HepG2 (cell line): ENCODE measurements at regions not wholly inside any gene's neighbourhood (a gene's known extent, or its start where the extent isn't known, plus 50 kb on each side); places are given as distances from the start of the nearest gene placed in this dataset.

Experiments
- ATAC-seq: fragments of 200-7000 bp; cut with Tn5 transposase; 3 replicates; pipeline ENCODE4 v1.9.1; 2020; ENCODE audit warnings: mild to moderate bottlenecking, moderate library complexity
- BruUV-seq: library from RNA; stranded (reverse); fragments of 400-500 nt; replicated peaks from 2 replicates; lab custom pipeline; 2021; lab: Mats Ljungman, UMichigan
- CTCF ChIA-PET: fragments of 300-600 bp; formaldehyde crosslinking; extraction: SDS; loops from one replicate; lab custom pipeline; 2021; ENCODE audit warnings: low total read pairs, inconsistent platforms, low intra/inter-chr PET ratio; lab: Yijun Ruan, JAX
- POLR2A ChIA-PET: fragments of 350-600 bp; sonication (Branson Sonifier 250); formaldehyde crosslinking; loops from one replicate; lab custom pipeline; 2020; ENCODE audit warnings: antibody characterized with exemption, inconsistent platforms; lab: Yijun Ruan, JAX
- DNase-seq: peaks from one replicate; pipeline ENCODE4 v3.0.0-alpha.2; 2015; ENCODE audit warnings: low spot score
- FAIRE-seq: peaks from 3 replicates; lab custom pipeline; 2011; peaks lifted over from hg19 to GRCh38; lab: Jason Lieb, UNC
- H2AFZ ChIP-seq: one replicate; pipeline ENCODE4 v1.6.1; 2011; ENCODE audit warnings: low read length, inconsistent platforms
- H3K27ac ChIP-seq: fragments of 300-600 bp; 3 replicates; pipeline ENCODE4 v1.8.0; 2011; ENCODE audit warnings: mixed run types, mild to moderate bottlenecking, mixed read lengths, low read length, inconsistent platforms; ENCODE audit not compliant: insufficient read depth; ENCODE audit errors: extremely low read length
- H3K27me3 ChIP-seq, 2 experiments: fragments of 200-600 bp in 1 of 2; 2 replicates in 1 of 2; 3 replicates in 1 of 2; pipeline versions ENCODE4 v1.6.0 to v1.8.0; 2011; ENCODE audit warnings: low read length in 2 of 2, mild to moderate bottlenecking in 2 of 2, moderate library complexity in 2 of 2, inconsistent platforms in 1 of 2; ENCODE audit not compliant: insufficient read depth in 2 of 2, control insufficient read depth in 1 of 2
- H3K36me3 ChIP-seq, 2 experiments: fragments of 200-600 bp in 1 of 2; replicated peaks in 1 of 2; 2 replicates in 1 of 2; 3 replicates in 1 of 2; pipeline versions ENCODE4 v1.5.1 to v1.8.0; 2011; ENCODE audit warnings: low read length in 2 of 2, inconsistent platforms in 1 of 2; ENCODE audit not compliant: insufficient read depth in 2 of 2, control insufficient read depth in 1 of 2
- H3K4me1 ChIP-seq: 2 replicates; pipeline ENCODE4 v1.5.1; 2012; ENCODE audit warnings: low read length, inconsistent platforms; ENCODE audit not compliant: insufficient read depth
- H3K4me2 ChIP-seq: 2 replicates; pipeline ENCODE4 v1.6.0; 2011; ENCODE audit warnings: low read depth, low read length, inconsistent platforms
- H3K4me3 ChIP-seq, 3 experiments: fragments of 200-600 bp in 1 of 3; sonication (generic), shearing (Covaris generic) in 1 of 3; replicated peaks in 1 of 3; 2 replicates each; pipeline ENCODE4 v1.5.1; 2011 to 2016; ENCODE audit warnings: low read length in 3 of 3, inconsistent platforms in 2 of 3, low read depth in 2 of 3, mild to moderate bottlenecking in 2 of 3, control low read depth in 1 of 3, mixed read lengths in 1 of 3; ENCODE audit not compliant: insufficient read depth in 1 of 3
- H3K79me2 ChIP-seq: one replicate; pipeline ENCODE4 v1.6.1; 2011; ENCODE audit warnings: low read length, inconsistent platforms; ENCODE audit not compliant: insufficient read depth
- H3K9ac ChIP-seq: 2 replicates; pipeline ENCODE4 v1.6.0; 2011; ENCODE audit warnings: mild to moderate bottlenecking, low read depth, low read length, inconsistent platforms; ENCODE audit not compliant: insufficient read depth
- H3K9me3 ChIP-seq: 2 replicates; pipeline ENCODE4 v1.5.1; 2012; ENCODE audit warnings: mild to moderate bottlenecking, low read length
- H4K20me1 ChIP-seq: 2 replicates; pipeline ENCODE4 v1.6.0; 2011; ENCODE audit warnings: inconsistent platforms, mild to moderate bottlenecking, low read length, moderate library complexity; ENCODE audit not compliant: insufficient read depth
- CAMTA2 ChIP-seq: sonication (generic); formaldehyde crosslinking; IDR thresholded peaks from 2 replicates; pipeline ENCODE4 v1.4.0; 2020; ENCODE audit warnings: mild to moderate bottlenecking, missing genetic modification reagents, borderline replicate concordance
- MIXL1 ChIP-seq: IDR thresholded peaks from 2 replicates; pipeline ENCODE4 v1.6.1; 2016
- RBFOX2 ChIP-seq: fragments of 200-400 bp; formaldehyde crosslinking; IDR thresholded peaks from 2 replicates; pipeline ENCODE4 v1.6.1; 2017; ENCODE audit warnings: low read depth, mild to moderate bottlenecking, low read length
- RBM39 ChIP-seq: fragments of 200-400 bp; formaldehyde crosslinking; IDR thresholded peaks from one replicate; pipeline ENCODE4 v1.6.1; 2018; ENCODE audit warnings: antibody characterized with exemption, mild to moderate bottlenecking, low read depth, low read length; ENCODE audit not compliant: poor library complexity, severe bottlenecking
- THYN1 ChIP-seq: sonication (generic); formaldehyde crosslinking; IDR thresholded peaks from 2 replicates; pipeline ENCODE4 v1.8.1; 2023; ENCODE audit warnings: low read depth, mild to moderate bottlenecking, moderate library complexity, missing genetic modification reagents, borderline replicate concordance
- TOPORS ChIP-seq: sonication (generic); formaldehyde crosslinking; IDR thresholded peaks from 2 replicates; pipeline ENCODE4 v1.8.0; 2023; ENCODE audit warnings: mild to moderate bottlenecking, missing genetic modification reagents
- ZNF484 ChIP-seq: sonication (generic); formaldehyde crosslinking; IDR thresholded peaks from 2 replicates; pipeline ENCODE4 v1.5.1; 2020; ENCODE audit warnings: mild to moderate bottlenecking, low read depth, missing genetic modification reagents, borderline replicate concordance
- ZNF747 ChIP-seq: sonication (generic); formaldehyde crosslinking; IDR thresholded peaks from 2 replicates; pipeline ENCODE4 v1.8.1; 2023; ENCODE audit warnings: missing genetic modification reagents, mild to moderate bottlenecking, borderline replicate concordance
- ZSCAN30 ChIP-seq: sonication (generic); formaldehyde crosslinking; IDR thresholded peaks from 2 replicates; pipeline ENCODE4 v1.5.0; 2020; ENCODE audit warnings: mild to moderate bottlenecking, missing genetic modification reagents
- WGBS: methylation state at CpG from one replicate; pipeline ENCODE4 v1.1.6; 2017; ENCODE audit warnings: low lambda C conversion rate; 5-methylcytosine and 5-hydroxymethylcytosine counted together
- in situ Hi-C: cut with HindIII; loops from 2 replicates; pipeline ENCODE4 v1.10.0; 2017; ENCODE audit warnings: low pct_unique_long_range_greater_than_20kb; ENCODE audit not compliant: extremely low pct_ligation_motif_present
- intact Hi-C: fragments of 100-400 bp; cut with micrococcal nuclease; formaldehyde crosslinking; loops from one replicate; pipeline ENCODE4 v1.10.0; 2022; ENCODE audit not compliant: unreplicated experiment
- TF ChIP-seq, protein P1 (sequence below), 2 experiments: fragments of 450-650 bp in 1 of 2; sonication (generic) in 1 of 2; formaldehyde crosslinking in 1 of 2; IDR thresholded peaks; 2 replicates each; pipeline versions ENCODE4 v1.6.1 to v1.8.0; 2016 to 2022; ENCODE audit warnings: antibody characterized with exemption in 1 of 2, mild to moderate bottlenecking in 1 of 2, missing genetic modification reagents in 1 of 2
- TF ChIP-seq, protein P2 (sequence below): sonication (generic); formaldehyde crosslinking; IDR thresholded peaks from 2 replicates; pipeline ENCODE4 v1.5.0; 2020; ENCODE audit warnings: missing genetic modification reagents
- TF ChIP-seq, protein P3 (sequence below): fragments of 450-650 bp; IDR thresholded peaks from 2 replicates; pipeline ENCODE4 v1.6.1; 2017; ENCODE audit warnings: mild to moderate bottlenecking

DNA sequence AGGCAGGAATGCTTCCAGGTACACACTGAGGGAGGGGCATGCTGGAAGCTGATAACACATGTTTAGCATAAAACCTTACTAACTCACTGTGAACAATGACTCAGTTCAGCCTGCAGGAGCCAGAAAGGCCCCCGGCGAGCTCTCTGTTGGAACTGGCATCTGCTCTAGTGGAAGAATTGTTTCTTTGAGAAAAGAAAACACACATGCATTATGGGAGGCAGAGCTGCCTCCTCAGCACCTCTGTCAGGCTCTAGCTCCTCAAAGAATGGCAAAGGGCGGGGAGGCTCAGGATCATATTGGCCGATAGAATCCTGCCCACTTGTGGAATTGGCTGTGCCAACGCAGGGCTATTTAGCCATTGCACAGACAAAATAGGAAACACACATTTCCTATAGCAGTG is 338.3 kb downstream of the CXCL12 start:
- Histone ChIP-seq H3K36me3 (no peaks in the 10 kb centered on the region), H3K4me3 (no peak overlapping the region), H3K4me2 (no peak overlapping the region), H3K9me3 (no peaks in the 10 kb centered on the region), H3K27ac (no peak overlapping the region), H3K27me3 (peaks cover 4 to 17% of the 10 kb centered on the region in 2 experiments; a peak in 2 of 5 replicates), H3K4me1 (no peaks in the 10 kb centered on the region), H3K79me2 (no peaks in the 10 kb centered on the region), H3K9ac (no peak overlapping the region), H4K20me1 (no peaks in the 10 kb centered on the region), H2AFZ (no peak overlapping the region)
- no peak for FAIRE-seq
- in situ Hi-C loops, result no loop called here
- no TSS peak for BruUV-seq
- no peak for DNase-seq
- no peak for ATAC-seq
- POLR2A ChIA-PET, result no interaction called here
- CTCF ChIA-PET, result no interaction called here
- intact Hi-C loops, result no loop called here
- 52% methylated on average over 5 of the region's 5 CpGs for WGBS
- TF ChIP-seq THYN1 (CRISPR knock-in tag) (no peak), RBM39 (no peak), ZNF747 (no peak), CAMTA2 (no peak), TOPORS (CRISPR knock-in tag) (no peak), MIXL1 (CRISPR knock-in tag) (no peak), ZNF484 (CRISPR knock-in tag) (no peak), RBFOX2 (no peak), ZSCAN30 (no peak)
- TF ChIP-seq, protein P1, sequence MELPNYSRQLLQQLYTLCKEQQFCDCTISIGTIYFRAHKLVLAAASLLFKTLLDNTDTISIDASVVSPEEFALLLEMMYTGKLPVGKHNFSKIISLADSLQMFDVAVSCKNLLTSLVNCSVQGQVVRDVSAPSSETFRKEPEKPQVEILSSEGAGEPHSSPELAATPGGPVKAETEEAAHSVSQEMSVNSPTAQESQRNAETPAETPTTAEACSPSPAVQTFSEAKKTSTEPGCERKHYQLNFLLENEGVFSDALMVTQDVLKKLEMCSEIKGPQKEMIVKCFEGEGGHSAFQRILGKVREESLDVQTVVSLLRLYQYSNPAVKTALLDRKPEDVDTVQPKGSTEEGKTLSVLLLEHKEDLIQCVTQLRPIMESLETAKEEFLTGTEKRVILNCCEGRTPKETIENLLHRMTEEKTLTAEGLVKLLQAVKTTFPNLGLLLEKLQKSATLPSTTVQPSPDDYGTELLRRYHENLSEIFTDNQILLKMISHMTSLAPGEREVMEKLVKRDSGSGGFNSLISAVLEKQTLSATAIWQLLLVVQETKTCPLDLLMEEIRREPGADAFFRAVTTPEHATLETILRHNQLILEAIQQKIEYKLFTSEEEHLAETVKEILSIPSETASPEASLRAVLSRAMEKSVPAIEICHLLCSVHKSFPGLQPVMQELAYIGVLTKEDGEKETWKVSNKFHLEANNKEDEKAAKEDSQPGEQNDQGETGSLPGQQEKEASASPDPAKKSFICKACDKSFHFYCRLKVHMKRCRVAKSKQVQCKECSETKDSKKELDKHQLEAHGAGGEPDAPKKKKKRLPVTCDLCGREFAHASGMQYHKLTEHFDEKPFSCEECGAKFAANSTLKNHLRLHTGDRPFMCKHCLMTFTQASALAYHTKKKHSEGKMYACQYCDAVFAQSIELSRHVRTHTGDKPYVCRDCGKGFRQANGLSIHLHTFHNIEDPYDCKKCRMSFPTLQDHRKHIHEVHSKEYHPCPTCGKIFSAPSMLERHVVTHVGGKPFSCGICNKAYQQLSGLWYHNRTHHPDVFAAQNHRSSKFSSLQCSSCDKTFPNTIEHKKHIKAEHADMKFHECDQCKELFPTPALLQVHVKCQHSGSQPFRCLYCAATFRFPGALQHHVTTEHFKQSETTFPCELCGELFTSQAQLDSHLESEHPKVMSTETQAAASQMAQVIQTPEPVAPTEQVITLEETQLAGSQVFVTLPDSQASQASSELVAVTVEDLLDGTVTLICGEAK (IDR thresholded peaks at IDR 0.05), result no peak
- TF ChIP-seq, protein P1 (CRISPR knock-in tag; IDR thresholded peaks at IDR 0.05), result no peak
- TF ChIP-seq, protein P2, sequence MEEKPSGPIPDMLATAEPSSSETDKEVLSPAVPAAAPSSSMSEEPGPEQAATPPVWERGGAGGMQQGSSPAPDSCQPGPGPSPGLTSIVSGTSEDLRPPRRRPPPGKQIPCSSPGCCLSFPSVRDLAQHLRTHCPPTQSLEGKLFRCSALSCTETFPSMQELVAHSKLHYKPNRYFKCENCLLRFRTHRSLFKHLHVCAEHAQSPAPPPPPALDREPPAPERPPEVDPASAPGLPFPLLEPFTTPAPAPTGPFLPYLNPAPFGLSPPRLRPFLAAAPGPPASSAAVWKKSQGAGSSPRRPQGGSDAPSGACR (CRISPR knock-in tag), result no peak
- TF ChIP-seq, protein P3, sequence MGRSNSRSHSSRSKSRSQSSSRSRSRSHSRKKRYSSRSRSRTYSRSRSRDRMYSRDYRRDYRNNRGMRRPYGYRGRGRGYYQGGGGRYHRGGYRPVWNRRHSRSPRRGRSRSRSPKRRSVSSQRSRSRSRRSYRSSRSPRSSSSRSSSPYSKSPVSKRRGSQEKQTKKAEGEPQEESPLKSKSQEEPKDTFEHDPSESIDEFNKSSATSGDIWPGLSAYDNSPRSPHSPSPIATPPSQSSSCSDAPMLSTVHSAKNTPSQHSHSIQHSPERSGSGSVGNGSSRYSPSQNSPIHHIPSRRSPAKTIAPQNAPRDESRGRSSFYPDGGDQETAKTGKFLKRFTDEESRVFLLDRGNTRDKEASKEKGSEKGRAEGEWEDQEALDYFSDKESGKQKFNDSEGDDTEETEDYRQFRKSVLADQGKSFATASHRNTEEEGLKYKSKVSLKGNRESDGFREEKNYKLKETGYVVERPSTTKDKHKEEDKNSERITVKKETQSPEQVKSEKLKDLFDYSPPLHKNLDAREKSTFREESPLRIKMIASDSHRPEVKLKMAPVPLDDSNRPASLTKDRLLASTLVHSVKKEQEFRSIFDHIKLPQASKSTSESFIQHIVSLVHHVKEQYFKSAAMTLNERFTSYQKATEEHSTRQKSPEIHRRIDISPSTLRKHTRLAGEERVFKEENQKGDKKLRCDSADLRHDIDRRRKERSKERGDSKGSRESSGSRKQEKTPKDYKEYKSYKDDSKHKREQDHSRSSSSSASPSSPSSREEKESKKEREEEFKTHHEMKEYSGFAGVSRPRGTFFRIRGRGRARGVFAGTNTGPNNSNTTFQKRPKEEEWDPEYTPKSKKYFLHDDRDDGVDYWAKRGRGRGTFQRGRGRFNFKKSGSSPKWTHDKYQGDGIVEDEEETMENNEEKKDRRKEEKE, result no peak
